ENCODE measurements at regions not wholly inside any gene's neighbourhood (a gene's known extent, or its start where the extent isn't known, plus 50 kb on each side); places are given as distances from the start of the nearest gene placed in this dataset.

- no peak overlapping the region for H3K27ac ChIP-seq
- H3K9me3 ChIP-seq (ENCODE audit: severe bottlenecking): no peaks in the 10 kb centered on the region
- no peak for DNase-seq
- H3K36me3 ChIP-seq: no peaks in the 10 kb centered on the region
- H3K27me3 ChIP-seq (ENCODE audit: insufficient read depth, low read depth, severe bottlenecking): no peaks in the 10 kb centered on the region
- no peak overlapping the region for H3K4me3 ChIP-seq (ENCODE audit: low read depth, low read length)
- TF ChIP-seq, protein P1, sequence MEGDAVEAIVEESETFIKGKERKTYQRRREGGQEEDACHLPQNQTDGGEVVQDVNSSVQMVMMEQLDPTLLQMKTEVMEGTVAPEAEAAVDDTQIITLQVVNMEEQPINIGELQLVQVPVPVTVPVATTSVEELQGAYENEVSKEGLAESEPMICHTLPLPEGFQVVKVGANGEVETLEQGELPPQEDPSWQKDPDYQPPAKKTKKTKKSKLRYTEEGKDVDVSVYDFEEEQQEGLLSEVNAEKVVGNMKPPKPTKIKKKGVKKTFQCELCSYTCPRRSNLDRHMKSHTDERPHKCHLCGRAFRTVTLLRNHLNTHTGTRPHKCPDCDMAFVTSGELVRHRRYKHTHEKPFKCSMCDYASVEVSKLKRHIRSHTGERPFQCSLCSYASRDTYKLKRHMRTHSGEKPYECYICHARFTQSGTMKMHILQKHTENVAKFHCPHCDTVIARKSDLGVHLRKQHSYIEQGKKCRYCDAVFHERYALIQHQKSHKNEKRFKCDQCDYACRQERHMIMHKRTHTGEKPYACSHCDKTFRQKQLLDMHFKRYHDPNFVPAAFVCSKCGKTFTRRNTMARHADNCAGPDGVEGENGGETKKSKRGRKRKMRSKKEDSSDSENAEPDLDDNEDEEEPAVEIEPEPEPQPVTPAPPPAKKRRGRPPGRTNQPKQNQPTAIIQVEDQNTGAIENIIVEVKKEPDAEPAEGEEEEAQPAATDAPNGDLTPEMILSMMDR (IDR thresholded peaks at IDR 0.05; ENCODE audit: low read depth, low read length): no peak
These were observed 222.8 kb downstream of the RHOU start for GRCh38 chr1:228958121-228958520.

GRCh38 chr1:228958741-228959140 lies 223.5 kb downstream of the RHOU start:
- no peaks in the 10 kb centered on the region for H3K36me3 ChIP-seq
- no peak for DNase-seq
- H3K27me3 ChIP-seq (ENCODE audit: insufficient read depth, low read depth, severe bottlenecking): no peaks in the 10 kb centered on the region
- H3K4me3 ChIP-seq (ENCODE audit: low read depth, low read length): no peak overlapping the region
- H3K9me3 ChIP-seq (ENCODE audit: severe bottlenecking): no peaks in the 10 kb centered on the region
- TF ChIP-seq, protein P1 (IDR thresholded peaks at IDR 0.05; ENCODE audit: low read depth, low read length): no peak
- H3K27ac ChIP-seq: no peak overlapping the region

DNA sequence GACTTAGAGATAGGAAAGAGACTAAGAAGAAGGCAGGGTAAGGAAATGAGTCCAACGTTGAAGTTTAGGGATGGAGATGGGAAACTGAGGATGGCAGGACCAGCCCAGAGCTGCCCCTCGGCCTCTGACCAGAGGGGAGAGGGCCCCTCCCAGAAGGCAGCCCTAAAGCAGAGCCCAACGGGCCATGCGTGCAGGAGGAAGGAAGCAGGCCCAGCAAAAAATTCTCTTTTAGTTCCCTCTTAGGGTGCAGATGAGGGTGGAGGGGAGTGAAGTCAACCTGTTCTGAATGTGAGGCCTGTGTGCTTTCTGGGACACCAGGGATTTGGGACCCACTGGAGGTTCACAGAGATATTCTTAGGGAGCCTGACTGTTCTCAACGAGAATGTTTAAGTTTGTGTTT lies 225.4 kb downstream of the RHOU start:
- TF ChIP-seq, protein P1 (IDR thresholded peaks at IDR 0.05; ENCODE audit: low read depth, low read length): no peak
- Histone ChIP-seq H3K27ac (no peak overlapping the region), H3K27me3 (ENCODE audit: insufficient read depth, low read depth, severe bottlenecking) (no peaks in the 10 kb centered on the region), H3K9me3 (ENCODE audit: severe bottlenecking) (no peaks in the 10 kb centered on the region), H3K36me3 (no peaks in the 10 kb centered on the region), H3K4me3 (ENCODE audit: low read depth, low read length) (no peak overlapping the region)
- no peak for DNase-seq

DNA sequence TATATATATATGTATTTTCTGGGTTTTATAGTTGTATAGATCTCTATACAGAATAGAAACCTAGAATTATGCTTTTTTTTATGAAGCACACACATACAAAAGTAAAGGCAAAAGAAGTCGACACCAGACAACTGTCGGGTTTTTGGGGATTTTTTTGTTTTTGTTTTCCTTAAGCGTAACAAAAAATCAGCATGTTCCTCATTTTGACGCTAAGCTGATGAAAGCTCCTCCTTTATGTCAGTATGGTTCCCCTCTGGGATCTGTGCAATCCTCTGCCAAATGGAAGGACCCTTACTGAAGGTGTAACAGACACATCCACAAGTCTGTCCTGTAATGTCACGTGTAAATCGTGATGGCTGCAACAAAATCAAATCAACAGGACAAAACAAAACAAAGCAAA lies 226.2 kb downstream of the RHOU start:
- H3K4me3 ChIP-seq (ENCODE audit: low read depth, low read length): no peak overlapping the region
- TF ChIP-seq, protein P1 (IDR thresholded peaks at IDR 0.05; ENCODE audit: low read depth, low read length): no peak
- no peak overlapping the region for H3K27ac ChIP-seq
- no peak for DNase-seq
- no peaks in the 10 kb centered on the region for H3K9me3 ChIP-seq (ENCODE audit: severe bottlenecking)
- no peaks in the 10 kb centered on the region for H3K27me3 ChIP-seq (ENCODE audit: insufficient read depth, low read depth, severe bottlenecking)
- H3K36me3 ChIP-seq: no peaks in the 10 kb centered on the region

GRCh38 chr1:228963795-228964177 lies 228.5 kb downstream of the RHOU start:
- Histone ChIP-seq H3K27ac (no peak overlapping the region), H3K27me3 (ENCODE audit: insufficient read depth, low read depth, severe bottlenecking) (no peaks in the 10 kb centered on the region), H3K4me3 (ENCODE audit: low read depth, low read length) (no peak overlapping the region), H3K9me3 (ENCODE audit: severe bottlenecking) (no peaks in the 10 kb centered on the region), H3K36me3 (no peaks in the 10 kb centered on the region)
- DNase-seq: no peak
- TF ChIP-seq, protein P1 (IDR thresholded peaks at IDR 0.05; ENCODE audit: low read depth, low read length): no peak
